ENCODE measurements at regions not wholly inside any gene's neighbourhood (a gene's known extent, or its start where the extent isn't known, plus 50 kb on each side); places are given as distances from the start of the nearest gene placed in this dataset.

DNA sequence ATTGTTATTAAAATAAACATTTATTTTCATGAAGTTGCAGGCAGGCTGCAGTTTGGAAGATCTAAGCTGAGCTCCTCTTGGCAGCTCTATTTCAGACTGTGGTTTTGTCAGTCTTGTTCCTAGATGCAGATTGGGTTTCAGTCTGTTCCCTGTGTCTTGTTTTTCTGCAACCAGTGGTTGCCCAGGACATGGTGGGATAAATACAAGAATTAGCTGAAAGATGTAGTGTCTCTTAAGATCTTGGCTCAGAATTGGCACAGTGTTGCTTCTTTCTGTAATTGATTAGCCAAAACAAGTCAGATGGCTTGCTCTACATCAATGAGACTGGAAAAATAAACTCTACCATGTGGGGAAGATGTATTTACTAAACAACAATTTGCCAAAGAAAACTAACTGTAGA, 283.0 kb upstream of the BOD1L1 start:
- TF ChIP-seq, protein P1, sequence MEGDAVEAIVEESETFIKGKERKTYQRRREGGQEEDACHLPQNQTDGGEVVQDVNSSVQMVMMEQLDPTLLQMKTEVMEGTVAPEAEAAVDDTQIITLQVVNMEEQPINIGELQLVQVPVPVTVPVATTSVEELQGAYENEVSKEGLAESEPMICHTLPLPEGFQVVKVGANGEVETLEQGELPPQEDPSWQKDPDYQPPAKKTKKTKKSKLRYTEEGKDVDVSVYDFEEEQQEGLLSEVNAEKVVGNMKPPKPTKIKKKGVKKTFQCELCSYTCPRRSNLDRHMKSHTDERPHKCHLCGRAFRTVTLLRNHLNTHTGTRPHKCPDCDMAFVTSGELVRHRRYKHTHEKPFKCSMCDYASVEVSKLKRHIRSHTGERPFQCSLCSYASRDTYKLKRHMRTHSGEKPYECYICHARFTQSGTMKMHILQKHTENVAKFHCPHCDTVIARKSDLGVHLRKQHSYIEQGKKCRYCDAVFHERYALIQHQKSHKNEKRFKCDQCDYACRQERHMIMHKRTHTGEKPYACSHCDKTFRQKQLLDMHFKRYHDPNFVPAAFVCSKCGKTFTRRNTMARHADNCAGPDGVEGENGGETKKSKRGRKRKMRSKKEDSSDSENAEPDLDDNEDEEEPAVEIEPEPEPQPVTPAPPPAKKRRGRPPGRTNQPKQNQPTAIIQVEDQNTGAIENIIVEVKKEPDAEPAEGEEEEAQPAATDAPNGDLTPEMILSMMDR (IDR thresholded peaks at IDR 0.05; ENCODE audit: low read depth, low read length): no peak
- DNase-seq (ENCODE audit: low read depth, low spot score): no peak
- no peaks in the 10 kb centered on the region for H3K27me3 ChIP-seq (ENCODE audit: control insufficient read depth, insufficient read depth, low read length)
- no peaks in the 10 kb centered on the region; the same call in 1 of the 2 replicates for H3K9me3 ChIP-seq (ENCODE audit: control insufficient read depth, insufficient read depth, low read length)
- H3K4me3 ChIP-seq (ENCODE audit: low read depth, low read length): no peak overlapping the region
- POLR2A ChIA-PET: no interaction called here
- no peak overlapping the region for H3K27ac ChIP-seq (ENCODE audit: low read depth, low read length)
- CTCF ChIA-PET: interaction anchor here (1.6 kb wide), 1 partner anchor 256 kb away, joined by 6 read pairs; no protein-coding TSS in a partner anchor

DNA sequence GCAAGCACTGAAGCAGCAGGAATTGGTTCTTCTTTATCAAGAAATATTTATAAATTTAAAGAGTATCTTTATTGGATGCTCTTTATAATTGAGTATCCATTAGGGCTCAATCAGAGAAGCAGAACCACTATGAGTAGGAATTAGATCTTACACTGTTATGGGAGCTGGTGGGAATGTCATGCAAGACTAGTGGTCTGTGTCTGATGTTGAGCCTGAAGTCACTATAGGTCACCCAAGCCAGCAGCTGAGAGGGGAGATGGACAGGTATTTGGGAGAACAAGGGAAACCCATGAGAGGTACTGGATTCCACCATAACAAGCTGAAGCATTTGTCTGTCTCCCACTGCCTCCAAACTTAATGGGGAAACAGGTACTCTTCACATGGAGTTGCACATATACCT, 283.7 kb upstream of the BOD1L1 start:
- Histone ChIP-seq H3K27ac (ENCODE audit: low read depth, low read length) (no peak overlapping the region), H3K27me3 (ENCODE audit: control insufficient read depth, insufficient read depth, low read length) (no peaks in the 10 kb centered on the region), H3K4me3 (ENCODE audit: low read depth, low read length) (no peak overlapping the region), H3K9me3 (ENCODE audit: control insufficient read depth, insufficient read depth, low read length) (no peaks in the 10 kb centered on the region; the same call in 1 of the 2 replicates)
- TF ChIP-seq, protein P1 (IDR thresholded peaks at IDR 0.05; ENCODE audit: low read depth, low read length): no peak
- DNase-seq (ENCODE audit: low read depth, low spot score): no peak
- POLR2A ChIA-PET: no interaction called here
- CTCF ChIA-PET: interaction anchor here (1.6 kb wide), 1 partner anchor 257 kb away, joined by 6 read pairs; no protein-coding TSS in a partner anchor

DNA sequence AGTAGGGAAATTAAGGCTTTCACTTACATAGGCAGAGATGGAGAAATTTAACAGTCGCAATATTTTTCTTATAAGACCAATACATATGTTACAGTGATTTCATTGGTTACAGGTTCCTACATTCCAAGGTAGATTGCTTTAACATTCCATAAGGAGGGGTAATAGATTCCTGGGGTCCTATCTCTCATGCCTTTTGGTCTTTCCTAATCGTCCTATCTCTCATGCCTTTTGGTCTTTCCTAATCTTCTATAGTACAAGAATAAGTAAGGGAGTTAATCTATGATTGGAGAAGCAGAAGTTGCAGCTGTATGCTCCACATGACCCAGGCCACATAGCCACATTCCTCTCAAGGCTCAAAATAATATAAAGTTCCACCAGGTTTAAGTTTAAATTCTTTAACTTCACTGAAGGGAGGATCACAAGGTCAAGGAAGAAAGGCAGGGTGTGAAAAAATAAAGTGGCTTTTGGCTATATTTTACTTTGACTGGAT, 285.0 kb upstream of the BOD1L1 start:
- TF ChIP-seq, protein P1 (IDR thresholded peaks at IDR 0.05; ENCODE audit: low read depth, low read length): no peak
- no peaks in the 10 kb centered on the region for H3K27me3 ChIP-seq (ENCODE audit: control insufficient read depth, insufficient read depth, low read length)
- no peak overlapping the region for H3K4me3 ChIP-seq (ENCODE audit: low read depth, low read length)
- no peak for DNase-seq (ENCODE audit: low read depth, low spot score)
- no peak overlapping the region for H3K27ac ChIP-seq (ENCODE audit: low read depth, low read length)
- ChIA-PET POLR2A (no interaction called here), CTCF (interaction anchor here (1.6 kb wide), 1 partner anchor 258 kb away, joined by 6 read pairs; no protein-coding TSS in a partner anchor)
- H3K9me3 ChIP-seq (ENCODE audit: control insufficient read depth, insufficient read depth, low read length): no peaks in the 10 kb centered on the region; the same call in 1 of the 2 replicates

DNA sequence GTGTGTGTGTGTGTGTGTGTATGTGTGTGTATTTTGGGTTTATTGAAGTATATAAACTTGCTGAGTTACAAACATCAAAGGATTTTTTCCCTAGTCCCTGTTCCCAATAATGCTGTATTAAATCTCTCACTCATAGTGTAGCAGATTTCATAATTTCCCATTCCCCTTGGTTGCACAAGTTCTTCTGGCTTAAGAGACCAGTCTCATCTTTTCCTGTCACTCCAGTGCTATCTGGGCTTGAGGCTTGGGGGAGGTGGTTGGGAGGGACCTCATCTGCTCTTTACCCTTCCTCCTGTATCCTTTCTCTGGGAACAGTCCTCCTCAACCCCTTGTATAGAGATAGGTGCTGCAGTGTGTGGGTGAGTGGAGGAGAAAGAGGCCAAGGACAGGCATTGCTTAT, 285.4 kb upstream of the BOD1L1 start:
- CTCF ChIA-PET: no interaction called here
- POLR2A ChIA-PET: no interaction called here
- Histone ChIP-seq H3K27ac (ENCODE audit: low read depth, low read length) (no peak overlapping the region), H3K27me3 (ENCODE audit: control insufficient read depth, insufficient read depth, low read length) (no peaks in the 10 kb centered on the region), H3K4me3 (ENCODE audit: low read depth, low read length) (no peak overlapping the region), H3K9me3 (ENCODE audit: control insufficient read depth, insufficient read depth, low read length) (no peaks in the 10 kb centered on the region; the same call in 1 of the 2 replicates)
- TF ChIP-seq, protein P1 (IDR thresholded peaks at IDR 0.05; ENCODE audit: low read depth, low read length): no peak
- DNase-seq (ENCODE audit: low read depth, low spot score): no peak

DNA sequence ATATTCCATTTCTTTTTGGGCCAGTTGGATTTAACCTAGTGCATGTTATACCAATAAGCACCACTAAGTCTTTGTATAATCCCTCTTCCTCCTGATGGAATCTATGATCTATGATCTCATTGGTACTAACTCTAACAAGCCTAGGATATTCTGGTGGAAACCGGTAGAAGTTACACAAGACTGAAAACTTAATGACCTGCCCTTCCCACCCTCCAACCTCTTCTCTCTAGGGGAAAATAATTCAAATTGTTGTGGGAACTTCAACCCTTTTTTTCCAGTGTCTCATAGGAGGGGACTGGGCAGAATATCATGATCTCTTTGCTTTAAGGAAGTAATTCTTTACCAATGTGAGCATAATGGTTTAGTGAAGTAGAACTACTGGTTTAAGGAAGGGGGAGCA, 289.5 kb upstream of the BOD1L1 start:
- Histone ChIP-seq H3K9me3 (ENCODE audit: control insufficient read depth, insufficient read depth, low read length) (no peaks in the 10 kb centered on the region; the same call in 1 of the 2 replicates), H3K27me3 (ENCODE audit: control insufficient read depth, insufficient read depth, low read length) (no peaks in the 10 kb centered on the region), H3K4me3 (ENCODE audit: low read depth, low read length) (no peak overlapping the region), H3K27ac (ENCODE audit: low read depth, low read length) (no peak overlapping the region)
- DNase-seq (ENCODE audit: low read depth, low spot score): no peak
- POLR2A ChIA-PET: no interaction called here
- TF ChIP-seq, protein P1 (IDR thresholded peaks at IDR 0.05; ENCODE audit: low read depth, low read length): no peak
- CTCF ChIA-PET: interaction anchor here (1.9 to 3.0 kb wide), 2 partner anchors 9 to 263 kb away, joined by 5 to 10 read pairs; no protein-coding TSS in a partner anchor
